ENCODE measurements at regions not wholly inside any gene's neighbourhood (a gene's known extent, or its start where the extent isn't known, plus 50 kb on each side); places are given as distances from the start of the nearest gene placed in this dataset.

DNA sequence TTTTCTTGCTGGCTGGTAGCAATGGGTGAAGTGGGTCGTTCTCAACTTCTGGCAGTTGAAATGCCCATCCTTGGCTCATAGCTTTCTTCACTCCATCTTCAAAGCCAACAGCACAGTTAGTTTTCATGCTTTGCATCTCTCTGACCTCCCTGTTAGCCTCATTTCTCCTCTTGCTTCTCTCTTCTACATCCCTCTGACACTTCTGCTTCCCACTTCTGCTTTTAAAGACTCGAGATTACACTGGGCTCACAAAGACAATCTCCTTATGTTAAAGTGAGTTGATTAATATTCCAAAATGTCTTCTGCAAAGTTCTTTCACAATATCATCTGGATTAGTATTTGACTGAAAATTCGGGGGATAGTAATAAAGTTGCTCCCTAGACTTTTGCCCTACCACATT lies 684.8 kb upstream of the CCNG1 start:
- Histone ChIP-seq H3K9me3 (ENCODE audit: control insufficient read depth, low read depth, low read length) (no peaks in the 10 kb centered on the region), H3K27ac (ENCODE audit: insufficient read length, low read depth, low read length) (no peak overlapping the region), H2BK120ac (ENCODE audit: low read depth, low read length, poor library complexity, severe bottlenecking) (no peak overlapping the region), H3K18ac (ENCODE audit: insufficient read length, low read depth, low read length) (no peak overlapping the region), H3K56ac (ENCODE audit: insufficient read length, low read depth, low read length) (no peak overlapping the region), H3K4me2 (ENCODE audit: insufficient read depth, insufficient read length, low read length) (no peak overlapping the region), H2AFZ (ENCODE audit: low read length) (no peak overlapping the region), H3K4ac (ENCODE audit: low read depth, low read length) (no peak overlapping the region), H4K91ac (ENCODE audit: insufficient read length, low read depth, low read length) (no peak overlapping the region), H4K8ac (replicated peaks; ENCODE audit: insufficient read length, low read depth, low read length) (no peak overlapping the region), H2BK5ac (ENCODE audit: insufficient read length, low read length) (no peak overlapping the region), H3K4me1 (ENCODE audit: insufficient read depth, low read length) (no peaks in the 10 kb centered on the region), H4K5ac (ENCODE audit: insufficient read length, low read depth, low read length) (no peak overlapping the region), H3K27me3 (ENCODE audit: insufficient read depth, low read length) (no peaks in the 10 kb centered on the region), H2BK12ac (ENCODE audit: insufficient read length, low read depth, low read length) (no peak overlapping the region), H4K20me1 (ENCODE audit: control insufficient read depth, insufficient read depth, insufficient read length) (no peaks in the 10 kb centered on the region), H3K23ac (ENCODE audit: insufficient read length, low read depth, low read length) (no peak overlapping the region), H3K79me2 (ENCODE audit: insufficient read depth, low read length) (no peaks in the 10 kb centered on the region), H3K23me2 (ENCODE audit: insufficient read length, low read depth, low read length, poor library complexity, severe bottlenecking) (no peaks in the 10 kb centered on the region), H3T11ph (ENCODE audit: low read length) (no peak overlapping the region), H3K14ac (ENCODE audit: insufficient read depth, low read length) (no peak overlapping the region), H2BK15ac (ENCODE audit: low read depth, low read length) (no peak overlapping the region), H2BK20ac (ENCODE audit: low read depth, low read length, poor library complexity, severe bottlenecking) (no peak overlapping the region), H3K9ac (ENCODE audit: extremely low read depth, insufficient read length, low read length) (no peak overlapping the region), H3K79me1 (ENCODE audit: insufficient read depth, low read depth, low read length, poor library complexity, severe bottlenecking) (no peaks in the 10 kb centered on the region), H2AK5ac (ENCODE audit: insufficient read length, low read length) (no peak overlapping the region)
- WGBS (ENCODE audit: extremely low coverage, insufficient read length, low lambda C conversion rate) = no CpG with 5 or more reads among the region's 3 CpGs
- no peaks in the 10 kb centered on the region for H3K4me1 Mint-ChIP-seq
- no peak overlapping the region for H3K4me3 Mint-ChIP-seq
- H3K27ac Mint-ChIP-seq = no peak overlapping the region
- H3K27me3 Mint-ChIP-seq (ENCODE audit: low read depth) = no peaks in the 10 kb centered on the region
- H3K9me3 Mint-ChIP-seq = no peaks in the 10 kb centered on the region; a peak in 1 of 5 replicates
- no peaks in the 10 kb centered on the region; a peak in 1 of 7 replicates for H3K36me3 Mint-ChIP-seq (ENCODE audit: insufficient read depth in 1 of 3, low read depth in 3 of 3)
- DNase-seq = no peak
- no peak for TF ChIP-seq CTCF (conservative IDR thresholded peaks at IDR 0.05)
